Loucy (cell line): ENCODE measurements at regions not wholly inside any gene's neighbourhood (a gene's known extent, or its start where the extent isn't known, plus 50 kb on each side); places are given as distances from the start of the nearest gene placed in this dataset.

Experiments
- CTCF ChIP-seq: fragments of 200-600 bp; sonication (generic); conservative IDR thresholded peaks from 2 replicates; pipeline ENCODE4 v1.5.1; 2014; ENCODE audit warnings: mild to moderate bottlenecking, antibody characterized with exemption, low read length
- EZH2phosphoT487 ChIP-seq: fragments of 200-600 bp; IDR thresholded peaks from 2 replicates; pipeline ENCODE4 v1.6.1; 2018; ENCODE audit warnings: antibody characterized with exemption, mild to moderate bottlenecking, moderate library complexity, borderline replicate concordance

- TF ChIP-seq CTCF = no peak
- TF ChIP-seq EZH2phosphoT487 = no peak
Observed at GRCh38 chr1:5611431-5611830, 380.8 kb downstream of the NPHP4 start.
